ENCODE measurements at regions not wholly inside any gene's neighbourhood (a gene's known extent, or its start where the extent isn't known, plus 50 kb on each side); places are given as distances from the start of the nearest gene placed in this dataset.

DNA sequence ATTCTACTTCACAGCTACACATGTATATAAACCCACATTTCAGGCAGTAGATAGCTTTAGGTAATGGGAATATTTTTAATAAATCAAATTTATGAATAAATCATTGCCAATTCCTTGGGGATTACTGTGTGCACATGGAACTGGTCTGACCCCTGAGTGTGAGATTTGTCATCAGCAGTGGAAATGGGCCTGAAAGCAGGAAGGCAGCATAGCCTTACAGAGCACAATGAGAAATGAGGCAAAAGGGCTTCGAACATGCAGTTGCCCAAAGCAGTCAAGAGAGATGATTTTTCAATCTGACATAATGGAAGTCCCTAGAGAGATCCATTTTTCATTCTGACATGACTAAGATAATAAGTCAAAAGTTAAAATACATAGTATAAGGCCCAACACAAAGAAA is 599.2 kb downstream of the TUSC7 start:
- no peak for TF ChIP-seq POLR2A (IDR thresholded peaks at IDR 0.05; ENCODE audit: extremely low read depth, insufficient read length)
- TF ChIP-seq MYC (IDR thresholded peaks at IDR 0.05; ENCODE audit: low read depth, low read length): no peak
